ENCODE measurements at regions not wholly inside any gene's neighbourhood (a gene's known extent, or its start where the extent isn't known, plus 50 kb on each side); places are given as distances from the start of the nearest gene placed in this dataset.

DNA sequence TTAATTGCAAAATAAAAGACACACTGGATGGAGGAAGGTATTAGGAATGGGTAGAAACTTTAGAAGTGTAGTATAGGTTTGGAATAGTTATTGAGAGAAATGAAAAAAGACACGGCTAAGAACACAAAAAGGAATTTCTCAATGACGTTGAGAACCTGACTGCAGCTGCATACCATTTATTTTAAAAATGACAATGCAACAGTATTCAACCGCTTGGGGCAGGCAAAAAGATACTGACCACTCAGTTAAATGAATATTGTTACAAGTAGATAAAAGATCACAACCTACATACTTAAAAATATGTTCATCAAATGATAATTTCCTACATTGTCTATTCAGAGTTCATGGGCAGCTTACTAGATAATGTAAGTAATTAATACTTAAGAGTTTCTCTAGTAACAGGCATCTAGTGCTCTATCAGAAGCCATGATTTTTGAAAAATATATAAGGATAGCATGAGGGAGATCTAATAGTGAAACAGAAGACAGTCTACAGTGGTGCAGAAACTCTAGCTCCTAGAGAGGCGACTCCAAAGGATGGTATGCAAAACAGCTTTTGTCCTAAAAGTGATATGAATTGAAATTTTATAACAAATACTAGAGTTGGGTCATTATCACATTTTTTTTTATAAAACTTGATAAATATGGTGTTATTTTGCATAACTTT lies 216.2 kb upstream of the VEGFC start:
- H3K4me1 ChIP-seq (ENCODE audit: control extremely low read depth in 1 of 4, control insufficient read depth in 4 of 4, insufficient read depth in 4 of 4, low read length in 3 of 4): peaks cover 0 to 4% (median 0%) of the 10 kb centered on the region in 4 experiments
- WGBS (ENCODE audit: insufficient coverage): no CpG with 5 or more reads among the region's 4 CpGs
- ChIA-PET POLR2A (no interaction called here), CTCF (no interaction called here)
- peaks cover 0 to 9% (median 3%) of the 10 kb centered on the region in 5 experiments for H3K9me3 ChIP-seq (ENCODE audit: control extremely low read depth in 1 of 5, control insufficient read depth in 4 of 5, insufficient read depth in 2 of 5, low read depth in 1 of 5, low read length in 4 of 5)
- H3K4me3 ChIP-seq (ENCODE audit: control insufficient read depth in 1 of 7, extremely low read depth in 1 of 7, insufficient read depth in 4 of 7, low read depth in 2 of 7, low read length in 6 of 7): no peak overlapping the region
- H3K27ac ChIP-seq (ENCODE audit: insufficient read depth in 1 of 2, low read depth in 1 of 2, low read length in 2 of 2, poor library complexity in 1 of 2, severe bottlenecking in 2 of 2): no peak overlapping the region
- no peaks in the 10 kb centered on the region for H3K36me3 ChIP-seq (ENCODE audit: control insufficient read depth in 4 of 4, insufficient read depth in 4 of 4, low read length in 3 of 4)
- DNase-seq: no peak
- H3K27me3 ChIP-seq (replicated peaks in 2 of 5; ENCODE audit: control insufficient read depth in 4 of 5, insufficient read depth in 5 of 5, low read length in 4 of 5): no peaks in the 10 kb centered on the region

DNA sequence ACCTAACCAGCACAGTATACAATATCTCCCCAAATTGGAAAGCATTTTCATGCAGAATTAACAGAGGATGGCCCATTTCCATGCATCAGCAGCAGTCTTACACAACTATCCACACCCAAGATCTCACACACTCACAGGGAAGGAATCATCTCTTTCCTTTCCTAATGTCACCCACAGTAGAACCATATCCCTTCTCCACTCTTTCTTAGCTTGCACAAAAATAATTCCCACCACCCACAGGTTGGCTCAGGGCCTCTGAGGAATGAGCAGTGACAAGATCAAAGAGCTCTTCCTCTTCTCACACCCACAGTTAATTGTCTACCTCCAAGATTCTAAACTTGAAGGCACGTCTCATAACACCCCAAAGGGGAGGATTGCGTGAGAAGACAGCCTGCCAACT lies 217.7 kb upstream of the VEGFC start:
- no CpG with 5 or more reads among the region's 2 CpGs for WGBS (ENCODE audit: insufficient coverage)

DNA sequence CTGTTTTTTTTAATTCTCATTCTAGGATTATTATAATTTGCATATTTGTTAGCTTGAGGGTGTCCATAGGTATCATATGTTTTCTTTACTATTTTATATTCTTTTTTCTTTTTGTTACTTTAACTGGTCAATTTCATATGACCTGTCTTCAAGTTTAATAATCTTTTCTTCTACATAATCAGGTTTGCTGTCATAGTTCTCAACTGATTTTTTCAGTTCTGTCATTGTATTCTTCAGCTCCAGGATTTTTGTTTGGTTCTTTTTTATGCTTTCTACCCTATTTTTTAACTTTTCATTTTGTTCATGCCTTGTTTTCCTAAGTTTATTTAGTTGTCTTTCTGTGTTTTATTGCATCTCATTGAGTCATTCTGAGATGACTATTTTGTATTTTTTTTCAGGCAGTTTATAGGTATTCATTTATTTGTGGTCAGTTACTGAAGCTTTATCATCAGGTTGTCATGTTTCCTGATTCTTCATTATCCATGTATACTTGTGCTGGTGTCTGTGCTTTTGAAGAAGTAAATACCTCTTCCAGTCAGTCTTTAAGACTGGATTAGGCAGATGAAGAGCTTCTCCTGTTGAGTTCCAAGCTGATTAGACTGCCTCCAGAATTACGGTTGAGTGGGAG lies 220.3 kb upstream of the VEGFC start:
- CTCF ChIA-PET: interaction anchor here (1.3 kb wide), 1 partner anchor 34 kb away, joined by 6 read pairs; no protein-coding TSS in a partner anchor
- Histone ChIP-seq H3K9me3 (ENCODE audit: control extremely low read depth in 1 of 5, control insufficient read depth in 4 of 5, insufficient read depth in 2 of 5, low read depth in 1 of 5, low read length in 4 of 5) (peaks cover 0 to 12% (median 4%) of the 10 kb centered on the region in 5 experiments), H3K36me3 (ENCODE audit: control insufficient read depth in 4 of 4, insufficient read depth in 4 of 4, low read length in 3 of 4) (no peaks in the 10 kb centered on the region), H3K27me3 (replicated peaks in 2 of 5; ENCODE audit: control insufficient read depth in 4 of 5, insufficient read depth in 5 of 5, low read length in 4 of 5) (no peaks in the 10 kb centered on the region), H3K27ac (ENCODE audit: insufficient read depth in 1 of 2, low read depth in 1 of 2, low read length in 2 of 2, poor library complexity in 1 of 2, severe bottlenecking in 2 of 2) (no peak overlapping the region), H3K4me1 (ENCODE audit: control extremely low read depth in 1 of 4, control insufficient read depth in 4 of 4, insufficient read depth in 4 of 4, low read length in 3 of 4) (no peaks in the 10 kb centered on the region), H3K4me3 (ENCODE audit: control insufficient read depth in 1 of 7, extremely low read depth in 1 of 7, insufficient read depth in 4 of 7, low read depth in 2 of 7, low read length in 6 of 7) (no peak overlapping the region)
- DNase-seq: no peak
- POLR2A ChIA-PET: no interaction called here
- 100% methylated on average over 1 of the region's 1 CpG for WGBS (ENCODE audit: insufficient coverage)

More for the DNA sequence above, 217.7 kb upstream of the VEGFC start:
- CTCF ChIA-PET: no interaction called here
- Histone ChIP-seq H3K4me3 (ENCODE audit: control insufficient read depth in 1 of 7, extremely low read depth in 1 of 7, insufficient read depth in 4 of 7, low read depth in 2 of 7, low read length in 6 of 7) (no peak overlapping the region), H3K27me3 (replicated peaks in 2 of 5; ENCODE audit: control insufficient read depth in 4 of 5, insufficient read depth in 5 of 5, low read length in 4 of 5) (no peaks in the 10 kb centered on the region), H3K36me3 (ENCODE audit: control insufficient read depth in 4 of 4, insufficient read depth in 4 of 4, low read length in 3 of 4) (no peaks in the 10 kb centered on the region), H3K9me3 (ENCODE audit: control extremely low read depth in 1 of 5, control insufficient read depth in 4 of 5, insufficient read depth in 2 of 5, low read depth in 1 of 5, low read length in 4 of 5) (peaks cover 0 to 12% (median 4%) of the 10 kb centered on the region in 5 experiments), H3K4me1 (ENCODE audit: control extremely low read depth in 1 of 4, control insufficient read depth in 4 of 4, insufficient read depth in 4 of 4, low read length in 3 of 4) (peaks cover 0 to 4% (median 0%) of the 10 kb centered on the region in 4 experiments), H3K27ac (ENCODE audit: insufficient read depth in 1 of 2, low read depth in 1 of 2, low read length in 2 of 2, poor library complexity in 1 of 2, severe bottlenecking in 2 of 2) (no peak overlapping the region)
- POLR2A ChIA-PET: no interaction called here
- no peak for DNase-seq

DNA sequence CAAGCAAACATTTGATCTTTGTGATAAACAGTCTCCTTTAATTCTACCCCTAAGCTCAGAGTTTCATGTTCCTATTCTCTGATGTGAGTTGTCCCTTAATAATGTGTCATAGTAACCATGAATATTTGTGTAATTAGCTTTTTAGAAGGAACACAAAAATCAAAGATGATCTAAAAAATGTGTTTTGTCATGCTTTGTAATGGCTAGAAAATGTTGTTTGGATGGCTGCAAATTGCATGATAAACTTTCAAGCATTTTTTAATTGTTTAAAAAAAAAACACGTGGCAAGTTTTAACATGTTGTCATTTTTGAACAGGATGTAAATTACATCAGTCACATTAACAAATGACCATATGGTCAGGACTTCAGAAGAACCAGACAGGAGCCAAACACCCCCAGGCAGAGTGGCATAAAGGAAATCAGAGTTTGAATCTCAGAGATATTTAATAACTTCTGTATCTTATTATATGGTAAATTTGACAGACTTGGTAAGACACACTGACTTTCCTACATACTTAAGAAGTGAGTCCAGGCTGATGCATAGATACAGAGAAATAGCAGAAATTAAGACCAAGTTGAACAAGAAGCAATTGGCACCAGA lies 223.9 kb upstream of the VEGFC start:
- H3K27me3 ChIP-seq (replicated peaks in 2 of 5; ENCODE audit: control insufficient read depth in 4 of 5, insufficient read depth in 5 of 5, low read length in 4 of 5): no peaks in the 10 kb centered on the region
- no peak overlapping the region for H3K27ac ChIP-seq (ENCODE audit: insufficient read depth in 1 of 2, low read depth in 1 of 2, low read length in 2 of 2, poor library complexity in 1 of 2, severe bottlenecking in 2 of 2)
- no peak for DNase-seq
- ChIA-PET POLR2A (no interaction called here), CTCF (no interaction called here)
- H3K36me3 ChIP-seq (ENCODE audit: control insufficient read depth in 4 of 4, insufficient read depth in 4 of 4, low read length in 3 of 4): no peaks in the 10 kb centered on the region
- no peak overlapping the region for H3K4me3 ChIP-seq (ENCODE audit: control insufficient read depth in 1 of 7, extremely low read depth in 1 of 7, insufficient read depth in 4 of 7, low read depth in 2 of 7, low read length in 6 of 7)
- no peaks in the 10 kb centered on the region for H3K4me1 ChIP-seq (ENCODE audit: control extremely low read depth in 1 of 4, control insufficient read depth in 4 of 4, insufficient read depth in 4 of 4, low read length in 3 of 4)
- no CpG with 5 or more reads among the region's 1 CpG for WGBS (ENCODE audit: insufficient coverage)
- H3K9me3 ChIP-seq (ENCODE audit: control extremely low read depth in 1 of 5, control insufficient read depth in 4 of 5, insufficient read depth in 2 of 5, low read depth in 1 of 5, low read length in 4 of 5): peaks cover 0 to 10% (median 4%) of the 10 kb centered on the region in 5 experiments

DNA sequence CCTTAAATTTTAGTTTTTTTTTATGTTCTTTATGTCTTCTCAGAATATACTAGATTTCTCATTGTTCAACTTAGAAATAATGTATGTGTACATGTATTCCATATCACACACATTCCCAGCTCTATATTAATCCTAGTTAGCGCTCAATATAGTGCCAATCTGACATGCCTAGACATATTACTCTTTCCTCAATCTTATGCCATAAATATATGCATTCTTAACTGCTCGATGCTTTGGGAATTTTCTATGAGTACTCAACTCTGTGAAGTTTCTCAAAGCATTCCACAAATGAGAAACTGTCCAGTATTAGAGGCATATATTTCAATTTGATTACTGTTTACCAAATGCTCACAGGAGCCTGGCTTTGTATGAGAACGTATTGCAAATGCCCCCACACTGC lies 231.2 kb upstream of the VEGFC start:
- no peaks in the 10 kb centered on the region for H3K4me1 ChIP-seq (ENCODE audit: control extremely low read depth in 1 of 4, control insufficient read depth in 4 of 4, insufficient read depth in 4 of 4, low read length in 3 of 4)
- no peak for DNase-seq
- no peaks in the 10 kb centered on the region for H3K36me3 ChIP-seq (ENCODE audit: control insufficient read depth in 4 of 4, insufficient read depth in 4 of 4, low read length in 3 of 4)
- H3K27me3 ChIP-seq (replicated peaks in 2 of 5; ENCODE audit: control insufficient read depth in 4 of 5, insufficient read depth in 5 of 5, low read length in 4 of 5): peaks cover 0 to 1% (median 0%) of the 10 kb centered on the region in 5 experiments
- ChIA-PET CTCF (no interaction called here), POLR2A (no interaction called here)
- no peak overlapping the region for H3K27ac ChIP-seq (ENCODE audit: insufficient read depth in 1 of 2, low read depth in 1 of 2, low read length in 2 of 2, poor library complexity in 1 of 2, severe bottlenecking in 2 of 2)
- H3K4me3 ChIP-seq (ENCODE audit: control insufficient read depth in 1 of 7, extremely low read depth in 1 of 7, insufficient read depth in 4 of 7, low read depth in 2 of 7, low read length in 6 of 7): no peak overlapping the region
- 90% methylated on average over 2 of the region's 3 CpGs for WGBS (ENCODE audit: insufficient coverage)
- H3K9me3 ChIP-seq (ENCODE audit: control extremely low read depth in 1 of 5, control insufficient read depth in 4 of 5, insufficient read depth in 2 of 5, low read depth in 1 of 5, low read length in 4 of 5): no peaks in the 10 kb centered on the region

DNA sequence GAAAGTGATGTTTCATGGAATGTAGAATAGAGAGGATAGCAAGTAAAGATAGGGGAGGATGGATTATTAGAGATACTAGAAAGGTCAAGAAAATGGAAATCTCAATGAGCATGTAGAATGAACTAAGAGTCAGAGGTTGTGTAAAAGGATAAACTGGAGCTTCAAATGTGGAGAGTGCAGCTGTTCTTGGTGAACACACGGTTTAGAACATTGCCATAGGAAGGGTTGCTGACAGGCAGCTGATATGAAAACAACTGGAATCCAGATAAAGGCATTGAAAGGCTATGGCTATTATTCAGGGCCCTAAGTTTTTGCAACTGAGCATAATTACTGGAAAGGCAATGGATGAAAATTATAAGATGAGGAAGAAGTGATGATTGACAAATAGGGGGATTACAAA lies 239.6 kb upstream of the VEGFC start:
- no peaks in the 10 kb centered on the region for H3K4me1 ChIP-seq (ENCODE audit: control extremely low read depth in 1 of 4, control insufficient read depth in 4 of 4, insufficient read depth in 4 of 4, low read length in 3 of 4)
- no peaks in the 10 kb centered on the region for H3K9me3 ChIP-seq (ENCODE audit: control extremely low read depth in 1 of 5, control insufficient read depth in 4 of 5, insufficient read depth in 2 of 5, low read depth in 1 of 5, low read length in 4 of 5)
- H3K27ac ChIP-seq (ENCODE audit: insufficient read depth in 1 of 2, low read depth in 1 of 2, low read length in 2 of 2, poor library complexity in 1 of 2, severe bottlenecking in 2 of 2): no peak overlapping the region
- H3K27me3 ChIP-seq (replicated peaks in 2 of 5; ENCODE audit: control insufficient read depth in 4 of 5, insufficient read depth in 5 of 5, low read length in 4 of 5): no peaks in the 10 kb centered on the region
- DNase-seq: no peak
- POLR2A ChIA-PET: no interaction called here
- WGBS (ENCODE audit: insufficient coverage): 73% methylated on average over 1 of the region's 1 CpG
- CTCF ChIA-PET: interaction anchor here (1.6 to 2.0 kb wide), 2 partner anchors 16 to 20 kb away, joined by 3 to 7 read pairs; no protein-coding TSS in a partner anchor
- H3K36me3 ChIP-seq (ENCODE audit: control insufficient read depth in 4 of 4, insufficient read depth in 4 of 4, low read length in 3 of 4): no peaks in the 10 kb centered on the region
- no peak overlapping the region for H3K4me3 ChIP-seq (ENCODE audit: control insufficient read depth in 1 of 7, extremely low read depth in 1 of 7, insufficient read depth in 4 of 7, low read depth in 2 of 7, low read length in 6 of 7)

DNA sequence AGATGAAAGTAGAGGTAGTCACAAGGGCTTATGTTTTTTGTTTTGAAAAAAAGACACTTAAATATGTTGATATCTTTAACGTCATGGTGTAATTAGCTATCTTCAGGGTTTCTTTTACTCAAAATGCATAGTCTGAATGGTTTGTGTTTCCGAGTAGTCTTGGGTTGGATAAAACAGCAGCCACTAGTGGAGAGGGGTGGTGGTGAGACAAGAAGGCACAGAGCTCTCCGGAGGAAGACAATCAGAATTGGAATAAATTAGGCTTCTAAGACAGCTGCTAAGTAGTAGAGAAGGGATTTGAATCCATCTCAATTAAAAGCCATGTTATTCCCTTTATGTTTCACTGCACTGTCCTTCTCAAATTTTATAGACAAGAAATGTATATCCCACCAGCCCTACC lies 240.4 kb upstream of the VEGFC start:
- no peaks in the 10 kb centered on the region for H3K27me3 ChIP-seq (replicated peaks in 2 of 5; ENCODE audit: control insufficient read depth in 4 of 5, insufficient read depth in 5 of 5, low read length in 4 of 5)
- H3K4me3 ChIP-seq (ENCODE audit: control insufficient read depth in 1 of 7, extremely low read depth in 1 of 7, insufficient read depth in 4 of 7, low read depth in 2 of 7, low read length in 6 of 7): no peak overlapping the region
- ChIA-PET CTCF (interaction anchor here (1.6 to 2.0 kb wide), 2 partner anchors 15 to 19 kb away, joined by 3 to 7 read pairs; no protein-coding TSS in a partner anchor), POLR2A (no interaction called here)
- no peaks in the 10 kb centered on the region for H3K4me1 ChIP-seq (ENCODE audit: control extremely low read depth in 1 of 4, control insufficient read depth in 4 of 4, insufficient read depth in 4 of 4, low read length in 3 of 4)
- no peaks in the 10 kb centered on the region for H3K9me3 ChIP-seq (ENCODE audit: control extremely low read depth in 1 of 5, control insufficient read depth in 4 of 5, insufficient read depth in 2 of 5, low read depth in 1 of 5, low read length in 4 of 5)
- 81% methylated on average over 3 of the region's 3 CpGs for WGBS (ENCODE audit: insufficient coverage)
- H3K27ac ChIP-seq (ENCODE audit: insufficient read depth in 1 of 2, low read depth in 1 of 2, low read length in 2 of 2, poor library complexity in 1 of 2, severe bottlenecking in 2 of 2): no peak overlapping the region
- no peaks in the 10 kb centered on the region for H3K36me3 ChIP-seq (ENCODE audit: control insufficient read depth in 4 of 4, insufficient read depth in 4 of 4, low read length in 3 of 4)
- DNase-seq: no peak

Measured in common myeloid progenitor, CD34-positive (primary cell).